HG03520 (cell line): ENCODE measurements at regions not wholly inside any gene's neighbourhood (a gene's known extent, or its start where the extent isn't known, plus 50 kb on each side); places are given as distances from the start of the nearest gene placed in this dataset.
A peak's percentile ranks its signal among the peaks of the same experiment; 100 is the strongest.

Source experiments
- ATAC-seq: cut with Tn5 transposase; IDR thresholded peaks from one replicate; pipeline ENCODE4 v1.9.1; 2021; ENCODE audit warnings: mild to moderate bottlenecking, moderate library complexity; ENCODE audit not compliant: unreplicated experiment

DNA sequence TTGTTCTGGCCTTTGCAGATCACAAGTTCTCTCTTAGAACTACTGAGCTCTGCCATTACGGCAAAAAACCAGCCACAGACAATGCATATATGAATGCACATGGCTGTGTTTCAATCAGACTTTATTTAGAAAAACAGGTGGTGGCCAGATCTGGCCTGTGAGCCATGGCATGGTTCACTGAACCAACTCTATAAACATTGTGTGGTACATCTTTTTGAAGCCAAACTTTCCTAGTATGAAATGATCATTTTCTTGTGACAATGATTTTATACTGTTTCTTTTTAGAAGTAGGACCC, 65.9 kb upstream of the AMZ2 start:
- no peak for ATAC-seq

DNA sequence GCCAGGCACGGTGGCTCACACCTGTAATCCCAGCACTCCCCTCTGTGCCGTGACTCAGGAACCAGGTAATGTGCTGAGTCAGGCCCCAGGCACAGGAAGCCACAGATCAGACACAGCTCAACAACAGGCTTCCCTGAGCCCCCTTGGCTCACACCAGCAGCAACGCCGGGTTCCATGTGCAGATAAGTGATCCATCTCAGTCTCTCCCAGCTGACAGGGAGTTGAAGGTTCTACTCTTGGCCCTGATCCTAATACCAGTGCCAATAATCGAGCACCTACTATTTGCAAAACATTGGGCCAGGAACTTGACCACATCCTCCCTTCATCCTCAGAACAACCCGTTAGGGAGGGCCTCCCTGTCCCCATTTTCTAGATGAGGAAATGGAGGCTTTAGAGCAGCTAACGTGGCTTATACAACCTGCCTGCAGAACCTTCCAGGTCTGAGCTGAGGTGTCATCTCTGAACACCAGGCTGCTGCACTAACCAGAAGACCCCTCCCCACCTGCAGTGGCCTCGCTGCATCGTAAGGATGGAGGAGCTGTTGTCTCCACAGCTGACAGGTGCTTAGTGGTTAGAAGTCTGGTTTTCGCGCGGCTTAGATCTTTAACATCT, 64.8 kb upstream of the AMZ2 start:
- no peak for ATAC-seq

DNA sequence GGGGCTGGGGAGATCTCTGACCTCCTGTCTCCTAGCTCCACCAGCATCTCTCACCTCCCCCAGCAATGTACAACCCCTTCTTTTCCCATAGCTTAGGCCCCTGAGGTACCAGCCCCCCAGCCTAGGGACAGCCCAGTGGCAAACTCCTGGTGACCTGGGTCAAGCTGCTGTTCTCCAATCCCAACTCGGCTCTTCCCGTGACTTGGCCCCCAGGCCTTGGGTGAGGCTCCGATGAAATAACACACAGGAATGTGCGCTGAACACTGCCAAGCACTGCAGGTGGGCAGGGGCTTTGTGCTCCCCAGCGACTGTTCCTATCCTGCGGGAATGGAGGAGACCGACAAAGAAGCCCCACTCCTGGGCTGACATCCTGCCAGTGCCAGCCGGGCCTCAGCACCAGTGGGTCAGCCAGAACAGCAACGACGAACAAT, 63.7 kb upstream of the AMZ2 start:
- ATAC-seq: no peak

GRCh38 chr17:68184816-68185436, 62.9 kb upstream of the AMZ2 start:
- ATAC-seq: peak; percentile 37

GRCh38 chr17:68185820-68186219, 62.0 kb upstream of the AMZ2 start:
- no peak for ATAC-seq

DNA sequence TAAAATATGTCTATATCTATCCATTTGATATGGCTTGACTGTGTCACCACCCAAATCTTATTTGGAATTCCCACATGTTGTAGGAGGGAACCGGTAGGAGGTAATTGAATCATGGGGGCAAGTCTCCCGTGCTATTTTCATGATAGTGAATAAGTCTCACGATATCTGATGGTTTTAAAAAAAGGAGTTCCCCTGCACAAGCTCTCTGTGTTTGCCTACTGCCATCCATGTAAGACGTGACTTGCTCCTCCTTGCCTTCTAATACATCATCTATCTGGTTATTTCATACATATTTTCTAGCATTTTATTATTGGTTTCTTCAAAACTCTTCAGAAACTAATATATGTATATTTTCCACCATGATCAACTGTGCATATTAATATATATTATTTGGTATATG, 57.3 kb upstream of the AMZ2 start:
- ATAC-seq: no peak

GRCh38 chr17:68195667-68196393, 52.0 kb upstream of the AMZ2 start:
- no peak for ATAC-seq

DNA sequence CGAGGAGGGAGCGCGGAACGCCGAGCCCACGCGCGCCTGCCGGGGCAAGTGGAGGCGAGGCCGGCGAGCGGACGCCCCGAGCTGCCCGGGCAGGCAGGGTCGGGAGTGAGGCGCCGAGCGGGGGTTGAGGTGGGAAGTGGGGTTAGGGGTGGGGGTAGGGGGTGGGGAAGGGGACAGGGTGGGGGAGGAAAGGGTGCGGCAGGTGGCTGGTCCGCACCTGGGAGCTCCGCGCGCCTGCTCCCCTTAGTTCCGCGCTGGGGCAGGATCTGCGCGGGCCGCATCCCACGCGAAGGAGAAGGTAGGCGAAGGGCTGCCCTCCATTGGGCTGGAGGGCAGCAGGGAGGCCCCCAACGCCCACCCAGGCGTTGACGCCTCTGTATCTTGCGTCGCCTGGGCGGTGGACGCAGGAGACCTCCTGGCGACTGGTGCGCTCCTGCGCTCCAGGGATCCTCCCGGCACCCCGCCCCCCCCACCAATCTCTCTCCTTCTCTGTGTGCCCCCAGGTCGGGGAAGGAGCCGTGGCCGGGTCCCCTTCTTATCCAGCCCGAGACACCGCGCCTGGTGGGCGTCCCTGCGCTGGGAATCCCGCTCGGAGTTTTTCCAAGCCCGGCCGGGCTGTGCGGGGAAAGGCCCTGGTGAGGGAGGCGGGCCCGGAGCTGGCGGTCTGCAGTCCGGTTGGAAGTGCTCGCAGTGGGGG, 51.3 kb upstream of the AMZ2 start:
- ATAC-seq: no peak

DNA sequence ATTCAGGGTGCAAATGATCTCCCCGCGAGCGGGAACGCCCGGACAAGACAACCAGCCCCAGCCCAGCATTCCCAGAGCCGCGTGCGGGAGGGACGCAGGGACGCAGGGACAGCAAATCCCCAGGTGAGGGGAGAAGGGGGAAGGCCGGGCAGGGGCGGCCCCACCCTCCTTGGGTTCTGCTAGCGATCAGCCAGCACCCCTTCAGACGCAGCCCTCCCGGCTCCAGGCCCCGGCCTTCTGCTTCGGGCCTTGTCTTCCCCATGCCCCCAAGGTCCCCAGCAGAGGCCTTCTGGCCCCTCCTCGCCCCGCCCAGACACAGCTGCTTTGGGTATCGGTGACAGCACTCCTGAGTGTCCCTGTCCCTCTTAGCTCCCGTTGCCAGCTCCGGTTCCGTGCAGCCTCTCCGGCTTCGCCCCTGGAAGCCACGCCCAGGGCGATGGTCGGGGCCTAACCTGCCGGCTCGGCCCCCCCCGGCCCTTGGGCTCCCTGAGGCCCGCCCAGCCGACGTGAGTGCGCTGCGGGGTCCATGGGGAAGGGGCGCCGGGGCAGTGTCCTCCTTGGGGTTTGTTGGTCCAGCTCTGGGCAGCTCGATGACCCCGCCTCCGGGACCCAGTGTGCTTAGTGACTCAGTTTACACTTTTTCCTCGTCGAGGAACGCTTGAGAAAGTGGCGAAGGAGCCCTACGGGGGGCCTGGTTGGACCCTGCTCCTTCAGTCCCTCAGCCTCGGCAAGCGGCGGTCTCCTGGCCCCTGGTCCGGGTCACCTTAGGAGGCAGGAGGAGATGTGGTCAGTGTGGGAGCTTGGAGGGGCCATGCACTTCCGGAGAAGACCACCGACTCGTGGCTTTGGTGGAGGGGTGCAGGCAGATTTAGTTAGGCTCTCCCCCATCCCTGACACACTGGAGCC, 50.5 kb upstream of the AMZ2 start:
- no peak for ATAC-seq

GRCh38 chr17:68197997-68198930, 49.6 kb upstream of the AMZ2 start:
- no peak for ATAC-seq
